GM21381 (cell line): ENCODE measurements at regions not wholly inside any gene's neighbourhood (a gene's known extent, or its start where the extent isn't known, plus 50 kb on each side); places are given as distances from the start of the nearest gene placed in this dataset.

Experiments used
- ATAC-seq: cut with Tn5 transposase; IDR thresholded peaks from one replicate; pipeline ENCODE4 v1.9.1; 2021; ENCODE audit warnings: mild to moderate bottlenecking, moderate library complexity; ENCODE audit not compliant: unreplicated experiment

DNA sequence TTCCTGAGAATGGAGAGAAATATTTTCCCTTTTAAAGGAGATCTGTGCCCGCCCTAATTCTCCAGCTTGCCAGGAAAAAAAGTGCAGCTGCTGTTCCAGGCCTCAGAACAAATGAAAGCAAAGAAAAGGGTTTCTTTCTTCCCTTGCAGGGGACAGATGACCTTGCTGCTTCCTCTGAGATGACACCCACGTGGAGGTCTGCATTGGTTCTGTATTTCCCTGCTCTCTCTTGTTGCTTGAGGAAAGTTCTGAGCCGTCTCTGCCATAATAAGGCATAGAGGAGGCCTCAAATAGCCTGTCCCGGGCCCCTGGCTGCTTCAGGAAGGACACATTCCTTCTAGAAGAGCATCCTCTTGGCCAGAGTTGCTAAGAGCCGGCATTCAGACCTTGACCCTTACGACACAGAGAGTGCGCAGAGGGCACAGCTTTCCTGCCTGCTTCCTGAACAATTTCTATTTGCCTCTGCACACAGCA, 501.8 kb upstream of the SULF2 start:
- no peak for ATAC-seq

DNA sequence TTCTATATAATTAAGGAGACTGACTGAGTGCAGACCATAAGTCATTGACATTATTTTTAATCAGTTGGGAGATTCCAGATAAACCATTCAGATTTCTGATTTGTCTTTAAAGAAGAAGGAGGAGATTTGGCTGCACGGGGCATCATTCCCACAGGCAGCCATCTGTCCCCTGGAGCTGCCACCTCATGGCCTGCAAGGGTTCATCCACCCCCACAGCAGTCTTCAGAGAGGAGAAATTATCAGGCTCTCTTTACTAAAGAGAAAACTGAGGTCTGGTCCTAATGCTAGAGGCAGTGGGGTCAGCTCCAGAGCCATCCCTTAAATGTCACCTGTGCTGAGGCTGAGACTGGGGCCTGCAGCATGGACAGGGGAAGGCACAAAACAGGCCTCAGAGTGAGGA, 501.3 kb upstream of the SULF2 start:
- ATAC-seq: no peak

DNA sequence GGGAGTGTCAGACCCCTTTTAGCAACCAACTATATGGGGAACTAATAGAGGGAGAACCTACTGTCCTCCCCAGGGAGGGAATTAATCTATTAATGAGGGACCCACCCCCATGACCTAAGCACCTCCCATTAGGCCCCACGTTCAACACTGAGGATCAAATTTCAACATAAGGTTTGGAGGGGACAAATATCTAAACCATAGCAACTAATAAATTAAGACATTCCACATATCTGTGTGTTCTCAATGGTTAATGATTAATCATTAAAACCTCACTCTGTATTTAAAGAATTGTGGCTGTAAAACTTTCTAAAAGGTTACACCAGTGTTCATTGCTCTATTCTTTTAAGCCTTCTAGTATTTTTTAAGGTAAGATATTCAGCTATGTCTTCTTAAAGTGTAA, 500.4 kb upstream of the SULF2 start:
- ATAC-seq: no peak

DNA sequence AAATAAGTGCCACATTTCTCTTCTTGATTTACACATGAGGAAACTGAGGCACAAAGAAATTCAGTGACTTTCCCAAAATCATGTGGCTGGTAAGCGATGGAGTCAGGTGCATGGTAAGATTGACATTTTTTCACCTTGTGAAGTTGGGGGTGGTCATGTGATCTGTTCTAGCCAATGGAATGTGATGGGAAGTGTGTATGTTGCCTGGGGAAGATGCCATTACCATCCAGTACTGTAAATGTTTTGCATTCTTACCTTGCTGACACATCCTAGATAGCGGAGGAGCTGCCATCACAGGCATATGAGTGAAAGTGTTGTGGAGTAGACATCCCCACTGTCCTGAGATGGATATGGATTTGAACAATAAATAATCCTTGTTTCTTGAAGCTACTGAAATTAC, 499.6 kb upstream of the SULF2 start:
- ATAC-seq: no peak

DNA sequence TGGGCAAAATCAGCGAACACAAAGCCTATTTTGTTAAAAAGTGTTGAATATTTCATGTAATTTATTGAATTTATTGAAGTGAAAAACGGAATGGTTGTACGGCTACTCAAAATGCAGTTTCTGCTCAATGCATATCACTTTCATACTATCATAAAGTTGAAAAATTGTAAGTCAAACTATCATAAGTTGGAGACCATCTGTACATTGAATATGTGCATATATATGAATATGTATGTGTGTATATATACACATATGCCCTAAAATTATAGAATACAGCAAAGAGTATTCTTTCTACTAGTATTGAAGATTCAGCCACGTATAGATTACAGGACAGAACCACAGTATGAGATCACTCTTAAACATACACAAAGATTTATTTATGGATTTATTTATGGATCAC, 499.0 kb upstream of the SULF2 start:
- no peak for ATAC-seq

DNA sequence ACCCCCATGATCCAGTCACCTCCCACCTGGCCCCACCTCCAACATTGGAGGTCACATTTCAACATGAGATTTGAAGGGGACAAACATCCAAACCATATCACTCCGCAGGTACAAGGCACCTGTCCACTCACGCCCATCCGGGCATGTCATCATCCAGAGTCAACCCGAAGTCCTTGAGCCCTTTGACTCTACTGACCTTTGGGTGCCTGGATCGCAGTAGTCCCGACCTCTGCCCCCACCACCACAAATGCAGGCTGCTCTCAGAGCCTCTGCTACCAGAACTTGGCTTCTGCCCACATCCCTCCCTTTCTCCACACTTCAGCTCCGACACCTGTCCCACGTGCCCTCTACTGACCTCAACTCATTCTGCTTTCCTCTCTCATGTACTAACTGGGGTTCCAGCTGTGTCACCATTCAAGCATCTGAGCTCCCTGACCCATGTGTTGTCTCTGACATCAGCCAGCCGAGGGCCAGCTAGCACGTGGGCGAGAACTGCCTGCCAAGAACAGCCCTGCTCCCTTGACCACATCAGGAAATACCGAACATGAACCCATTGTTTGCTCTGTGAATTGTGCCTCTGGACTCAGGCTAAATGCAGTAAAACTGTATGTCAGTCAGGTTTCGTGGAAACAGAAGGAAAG, 498.3 kb upstream of the SULF2 start:
- ATAC-seq: no peak

DNA sequence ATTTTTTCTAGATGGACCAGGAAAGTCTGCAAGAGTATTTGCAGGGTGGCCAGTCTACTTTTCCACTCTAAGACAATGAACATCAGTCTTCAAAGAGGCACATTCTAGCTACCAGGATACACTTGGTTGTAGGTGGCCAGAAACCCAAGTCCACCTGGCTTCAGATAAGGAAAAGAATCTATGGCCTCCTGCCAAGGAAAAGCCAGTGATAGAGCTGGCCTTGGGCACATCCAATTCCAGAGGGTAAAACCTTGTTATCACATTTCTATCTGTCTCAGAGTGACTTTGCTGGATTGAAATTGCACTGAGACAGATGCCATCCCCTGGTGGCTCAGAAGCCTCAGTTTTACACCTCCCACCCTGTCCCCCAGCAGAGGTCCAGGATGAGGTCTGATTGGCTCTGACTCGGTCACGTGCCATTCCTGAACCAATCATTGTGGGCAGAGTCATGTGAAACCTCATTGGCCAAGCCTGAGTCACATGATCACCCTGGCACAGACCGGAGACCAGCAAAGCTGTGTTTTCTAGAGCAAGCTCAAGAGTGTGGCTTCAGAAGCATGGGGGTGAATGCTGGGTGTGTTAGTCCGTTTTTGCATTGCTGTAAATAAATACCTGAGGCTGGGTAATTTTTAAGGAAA, 497.4 kb upstream of the SULF2 start:
- no peak for ATAC-seq

DNA sequence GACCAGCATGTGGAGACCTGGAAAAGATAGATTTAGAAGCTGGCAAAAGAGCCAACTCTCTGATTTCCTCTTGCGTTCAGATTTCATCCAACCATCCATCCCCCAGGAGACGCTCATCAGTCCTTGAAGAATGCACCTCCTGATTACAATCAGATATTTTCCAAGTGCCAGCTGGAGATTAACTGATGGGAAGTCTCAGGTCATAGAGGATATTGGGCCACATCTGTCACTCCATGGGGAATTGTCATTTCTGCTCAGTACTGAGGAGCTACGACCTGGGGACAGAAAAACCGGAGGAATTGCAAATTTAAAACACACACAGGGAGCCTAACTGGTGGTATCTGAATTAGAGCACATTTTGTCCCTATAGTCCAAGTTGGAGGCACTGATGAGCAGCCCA, 496.2 kb upstream of the SULF2 start:
- no peak for ATAC-seq

DNA sequence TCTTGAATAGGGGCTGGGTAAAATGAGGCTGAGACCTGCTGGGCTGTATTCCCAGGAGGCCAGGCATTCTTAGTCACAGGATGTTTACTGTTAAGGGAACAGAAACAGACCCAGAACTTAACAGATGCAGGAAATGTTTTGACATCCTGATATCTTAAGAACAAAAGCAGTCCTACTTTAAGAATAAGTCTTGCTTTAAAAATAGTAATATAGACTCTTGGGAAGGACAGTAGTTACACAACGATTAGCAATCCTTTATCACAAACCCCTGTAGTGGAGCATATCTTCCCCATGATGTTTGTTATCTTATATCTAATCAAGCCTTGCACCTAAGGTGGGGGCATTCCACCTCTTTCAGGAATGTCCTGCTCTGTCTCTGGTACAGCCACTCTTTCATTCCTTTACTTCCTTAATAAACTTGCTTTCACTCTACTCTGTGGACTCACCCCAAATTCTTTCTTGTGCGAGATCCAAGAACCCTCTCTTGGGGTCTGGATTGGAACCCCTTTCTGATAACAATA, 493.7 kb upstream of the SULF2 start:
- ATAC-seq: no peak

DNA sequence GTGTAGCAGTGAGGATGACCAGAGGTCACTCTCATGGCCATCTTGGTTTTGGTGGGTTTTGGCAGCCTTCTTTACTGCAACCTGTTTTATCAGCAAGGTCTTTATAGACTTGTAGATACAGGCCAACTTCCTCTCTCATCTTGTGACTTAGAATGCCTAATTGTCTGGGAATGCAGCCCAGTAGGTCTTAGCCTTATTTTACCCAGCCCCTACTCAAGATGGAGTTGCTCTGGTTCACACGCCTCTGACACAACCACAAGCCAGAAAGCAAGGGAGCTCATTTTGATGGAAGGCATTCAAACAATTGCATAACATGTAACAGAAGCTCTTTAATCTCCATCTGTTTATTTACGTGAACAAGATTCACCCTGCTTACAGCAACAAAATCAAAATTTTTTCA, 492.0 kb upstream of the SULF2 start:
- ATAC-seq: no peak

DNA sequence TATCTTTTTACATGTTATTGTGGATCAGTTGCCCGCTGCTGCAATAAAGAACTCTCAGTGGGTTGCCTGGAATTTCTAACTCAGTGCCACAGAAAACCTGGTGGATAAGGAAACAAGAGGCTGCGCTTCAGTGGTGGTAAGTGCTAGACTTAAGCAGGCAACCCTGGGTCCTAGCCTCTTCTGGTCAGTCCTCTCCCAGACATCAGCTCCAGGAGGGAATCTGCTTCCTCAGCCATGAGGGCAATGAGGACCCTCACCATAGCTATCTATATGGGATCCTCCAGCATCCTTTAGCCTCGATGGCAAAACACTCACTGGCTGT, 490.7 kb upstream of the SULF2 start:
- ATAC-seq: no peak

DNA sequence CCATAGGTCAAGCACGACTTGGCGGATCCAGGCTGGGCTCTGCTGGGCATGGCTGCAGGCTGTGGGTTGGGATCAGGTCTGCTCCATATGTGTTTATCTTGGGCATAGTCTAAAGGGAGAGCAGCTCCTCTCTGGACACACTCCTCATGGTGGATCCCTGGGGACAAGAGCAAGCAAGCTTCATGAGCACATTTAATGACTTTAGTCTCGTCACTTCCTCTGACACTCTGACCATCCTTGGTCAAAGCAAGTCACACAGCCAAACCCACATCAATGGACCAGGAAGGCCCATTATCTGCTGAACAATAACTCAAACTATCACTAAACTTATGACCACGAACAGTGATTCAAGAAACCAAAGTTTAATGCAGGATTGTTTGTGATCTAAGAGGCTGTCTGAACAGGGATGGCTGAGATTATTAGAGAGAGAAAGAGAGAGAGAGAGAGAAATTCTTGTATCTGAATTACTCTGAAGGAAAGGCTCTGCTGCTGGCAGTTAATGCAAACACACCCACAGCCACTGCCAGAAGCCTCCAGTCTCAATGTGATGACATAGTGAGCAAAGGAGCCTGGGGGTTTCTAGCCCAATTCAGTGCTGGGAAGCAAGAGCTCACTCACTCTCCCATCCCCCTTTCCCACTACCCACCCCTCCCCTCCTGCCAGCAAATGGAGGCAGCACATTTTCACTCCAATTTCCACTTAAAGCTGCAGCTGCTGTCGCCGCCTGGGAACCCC, 490.2 kb upstream of the SULF2 start:
- ATAC-seq: no peak

DNA sequence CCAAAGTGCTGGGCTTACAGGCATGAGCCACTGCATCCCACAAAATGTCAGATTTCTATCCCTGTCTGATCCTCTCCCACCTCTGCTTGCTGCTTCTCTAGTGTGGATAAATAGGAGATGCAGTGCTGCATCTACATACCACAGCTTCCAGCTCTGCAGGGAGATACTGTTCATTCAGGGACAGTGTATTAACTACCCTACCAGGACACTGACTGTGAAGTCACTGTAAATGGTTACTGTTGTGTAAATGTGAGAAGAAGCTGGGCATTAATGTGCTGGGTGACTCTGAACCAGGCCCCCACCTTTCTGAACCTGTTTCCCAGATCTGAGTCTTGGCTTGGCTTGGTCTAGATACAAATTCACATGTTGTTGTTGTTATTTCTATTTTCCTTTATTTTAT, 488.6 kb upstream of the SULF2 start:
- no peak for ATAC-seq

DNA sequence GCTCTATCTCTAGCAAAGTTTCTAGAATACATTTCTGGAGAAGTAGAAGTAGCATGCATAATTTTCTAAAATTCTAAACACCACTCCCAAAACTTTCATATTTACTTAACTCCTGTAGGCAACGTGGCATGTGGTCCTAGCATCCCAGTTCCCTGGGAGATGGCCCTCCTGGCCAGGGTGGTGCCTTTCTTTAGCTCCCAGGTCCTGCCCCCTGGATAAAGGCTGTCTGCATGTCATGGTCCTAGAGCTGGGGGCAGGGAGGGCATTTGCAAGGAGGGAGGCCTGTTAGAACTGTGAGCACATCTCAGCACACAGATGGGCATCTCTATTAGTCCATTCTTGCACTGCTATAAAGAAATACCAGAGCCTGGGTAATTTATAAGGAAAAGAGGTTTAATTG, 485.6 kb upstream of the SULF2 start:
- no peak for ATAC-seq

DNA sequence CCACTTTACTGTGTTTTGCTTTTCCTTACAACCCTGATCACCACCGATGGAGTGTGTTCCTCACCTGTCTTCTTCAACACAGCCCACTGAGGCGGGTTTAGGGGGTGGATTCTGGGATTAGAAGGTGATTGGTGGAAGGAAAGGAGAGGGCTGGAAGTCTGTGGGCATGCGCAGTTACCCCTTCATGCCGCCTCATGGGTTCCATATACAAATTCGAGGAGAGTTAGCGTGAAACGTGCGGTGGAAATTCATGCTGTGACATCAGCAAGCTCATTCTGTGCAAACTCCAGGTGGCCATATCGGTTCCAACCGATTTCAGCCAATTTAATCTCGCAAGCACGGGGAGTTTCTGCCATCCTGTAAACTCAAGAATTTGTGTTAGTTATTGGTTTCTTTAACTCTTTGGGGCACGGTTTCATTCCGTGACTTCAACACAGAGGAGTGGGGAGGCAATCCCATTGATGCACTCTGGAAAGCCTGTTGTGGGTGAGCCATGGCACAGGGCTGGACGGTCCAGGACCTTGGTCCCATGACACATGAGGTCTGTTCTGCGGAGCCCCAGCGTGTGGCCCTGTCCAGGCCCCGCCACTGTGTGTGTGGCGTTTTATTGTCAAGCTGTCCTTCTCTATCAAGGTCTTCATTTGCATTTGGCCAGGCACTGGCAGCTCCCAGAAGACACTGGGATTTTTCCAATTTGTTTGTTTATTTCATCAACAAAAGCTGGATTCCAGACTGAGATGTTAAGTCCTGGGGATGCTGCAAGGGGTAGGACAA, 482.8 kb upstream of the SULF2 start:
- ATAC-seq: no peak

DNA sequence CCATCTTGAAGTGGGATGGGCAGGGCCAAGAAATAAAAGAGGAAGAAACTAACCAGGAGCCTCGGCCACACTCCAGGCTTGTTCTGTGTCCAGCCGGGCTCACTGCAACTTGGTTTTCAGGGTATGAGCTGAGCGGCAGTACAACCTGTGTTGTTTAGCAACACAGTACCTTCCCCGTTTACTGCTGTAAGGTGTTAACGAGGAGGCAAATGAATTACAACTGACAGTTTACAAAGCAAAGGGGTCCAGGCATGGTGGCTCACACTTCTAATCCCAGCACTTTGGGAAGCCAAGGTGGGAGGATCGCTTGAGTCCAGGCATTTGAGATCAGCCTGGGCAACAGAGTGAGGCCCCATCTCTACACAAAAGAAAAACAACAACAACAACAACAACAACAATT, 481.3 kb upstream of the SULF2 start:
- ATAC-seq: no peak

DNA sequence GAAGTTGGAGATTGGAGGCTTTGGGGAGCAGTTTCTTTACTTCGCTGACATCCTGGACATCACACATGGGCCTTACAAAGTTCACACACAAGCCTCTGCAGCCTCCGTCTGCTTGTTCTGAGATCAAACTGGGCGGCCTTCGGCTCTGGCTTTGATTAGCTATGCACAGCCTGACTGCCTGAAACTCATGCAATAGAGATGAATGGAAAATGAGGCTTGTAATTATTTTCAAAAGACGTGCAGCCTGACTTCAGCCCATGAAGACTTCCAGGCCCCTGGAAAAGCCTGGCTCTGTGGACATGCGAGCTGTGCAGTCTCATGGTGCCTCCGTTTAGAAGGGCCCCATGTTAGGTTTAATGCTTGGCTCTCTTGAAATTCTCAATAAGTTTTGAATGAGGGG, 480.5 kb upstream of the SULF2 start:
- no peak for ATAC-seq

DNA sequence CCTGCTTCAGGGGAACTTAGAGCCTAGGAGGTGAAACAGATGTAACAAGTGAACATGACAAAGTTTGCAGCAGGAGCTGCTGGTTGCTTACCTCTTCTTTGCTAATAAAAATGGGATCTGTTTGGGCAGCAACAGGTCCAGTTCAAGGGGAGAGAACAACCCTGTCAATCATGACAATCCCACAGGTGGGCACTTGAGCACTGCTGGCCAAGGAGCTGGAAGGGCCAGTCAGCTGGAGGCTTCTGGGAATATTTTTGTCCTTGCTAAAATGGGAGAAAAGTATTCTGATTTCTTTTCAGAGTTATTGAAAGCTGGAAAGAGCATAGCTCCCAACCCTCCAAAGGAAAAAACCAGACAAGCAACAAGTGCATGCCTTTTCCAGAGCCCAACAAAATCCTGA, 477.7 kb upstream of the SULF2 start:
- ATAC-seq: no peak

DNA sequence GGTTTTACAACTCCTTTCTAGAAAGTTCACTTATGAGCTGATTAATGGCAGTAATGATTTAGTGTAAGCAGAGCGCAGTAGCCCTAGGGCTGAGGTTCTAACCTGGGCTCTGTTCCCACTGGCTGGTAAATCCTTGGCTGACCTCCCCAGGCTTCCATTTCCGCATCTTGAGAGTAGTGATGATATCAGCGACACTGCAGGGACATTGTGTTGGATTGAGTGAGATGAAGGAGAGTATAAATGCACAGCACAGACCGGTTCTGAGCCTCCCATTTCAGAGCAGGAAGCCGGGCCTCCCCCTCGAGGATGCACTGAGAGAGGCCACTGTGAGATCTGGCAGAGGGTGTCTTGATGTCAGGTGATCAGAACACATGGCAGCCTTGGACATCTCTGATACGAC, 477.2 kb upstream of the SULF2 start:
- no peak for ATAC-seq

DNA sequence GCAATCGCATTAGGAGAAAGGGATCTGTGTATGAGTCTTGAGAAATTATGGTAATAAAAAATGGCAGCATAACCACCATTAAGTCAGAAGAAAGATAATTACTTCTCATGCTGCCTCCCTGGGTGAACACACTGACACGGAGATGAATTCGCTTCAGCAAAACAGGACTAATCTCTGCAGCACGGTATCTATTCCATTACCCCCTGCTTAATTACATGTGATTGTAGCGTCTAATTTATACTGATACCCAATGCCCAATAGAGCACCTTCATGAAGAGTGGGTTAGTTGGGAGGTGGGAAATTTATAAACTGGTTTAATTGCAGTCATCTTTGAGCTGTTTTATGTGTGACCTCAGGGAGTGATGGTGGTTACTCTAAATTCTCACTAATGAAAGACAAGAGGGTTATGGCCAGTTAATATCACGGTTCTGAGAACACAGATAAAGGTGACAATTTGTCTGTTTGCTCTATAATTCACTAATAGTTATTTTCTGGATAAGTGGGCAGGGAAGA, 476.2 kb upstream of the SULF2 start:
- no peak for ATAC-seq

DNA sequence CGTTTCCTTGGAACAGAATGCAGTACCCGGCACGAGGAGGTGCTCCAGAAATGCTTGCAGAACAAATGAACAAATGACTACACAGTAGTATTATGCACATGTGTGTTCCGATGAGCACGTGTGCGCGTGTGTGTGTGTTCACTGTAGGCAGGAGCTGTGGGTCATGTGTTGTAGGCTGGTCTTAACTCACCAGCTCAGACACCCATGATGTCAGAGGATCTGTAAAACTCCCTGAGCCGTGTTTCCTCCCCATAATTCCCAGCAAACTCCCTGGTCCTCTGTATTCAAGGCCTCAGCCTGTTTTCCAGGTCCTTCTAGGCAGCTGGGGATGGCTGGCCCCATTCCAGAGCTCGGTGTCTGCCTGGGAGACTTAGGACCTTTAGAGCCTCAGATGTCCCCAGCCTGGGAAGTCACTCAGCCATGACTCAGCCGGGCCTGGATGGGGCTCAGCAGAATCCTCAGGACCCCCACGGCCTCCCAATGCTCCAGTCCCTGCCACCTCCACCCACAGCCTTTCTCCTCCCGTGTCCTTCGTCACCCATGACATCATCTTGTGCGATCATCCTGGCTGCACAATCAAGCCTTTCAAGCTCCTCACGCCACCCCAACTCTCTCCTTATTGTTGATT, 475.0 kb upstream of the SULF2 start:
- no peak for ATAC-seq
